SJCRH30 (cell line): ENCODE measurements at regions not wholly inside any gene's neighbourhood (a gene's known extent, or its start where the extent isn't known, plus 50 kb on each side); places are given as distances from the start of the nearest gene placed in this dataset.

ENCODE experiments used
- DNase-seq, 2 experiments: peaks; one replicate each; pipeline ENCODE4 v3.0.0-alpha.2; 2015 to 2020
- H3K27ac ChIP-seq: fragments of 250-450 bp; sonication (Bioruptor Pico); 2 replicates; pipeline ENCODE4 v1.5.1; 2020; ENCODE audit warnings: mild to moderate bottlenecking, moderate library complexity
- H3K27me3 ChIP-seq: fragments of 250-450 bp; sonication (Bioruptor Pico); 2 replicates; pipeline ENCODE4 v1.5.1; 2020; ENCODE audit warnings: mild to moderate bottlenecking, moderate library complexity
- H3K36me3 ChIP-seq: fragments of 250-450 bp; sonication (Bioruptor Pico); 2 replicates; pipeline ENCODE4 v1.5.1; 2020; ENCODE audit warnings: mild to moderate bottlenecking, moderate library complexity
- H3K4me1 ChIP-seq: fragments of 250-450 bp; sonication (Bioruptor Pico); 2 replicates; pipeline ENCODE4 v1.5.1; 2020; ENCODE audit warnings: mild to moderate bottlenecking, moderate library complexity
- H3K4me3 ChIP-seq: fragments of 250-450 bp; sonication (Bioruptor Pico); 2 replicates; pipeline ENCODE4 v1.5.1; 2020; ENCODE audit warnings: mild to moderate bottlenecking, moderate library complexity
- H3K9me3 ChIP-seq: fragments of 250-450 bp; sonication (Bioruptor Pico); replicated peaks from 2 replicates; pipeline ENCODE4 v1.5.1; 2020; ENCODE audit warnings: mild to moderate bottlenecking, moderate library complexity

- no peaks in the 10 kb centered on the region for H3K9me3 ChIP-seq
- peaks cover 11% of the 10 kb centered on the region for H3K27me3 ChIP-seq
- H3K4me3 ChIP-seq: no peak overlapping the region
- H3K36me3 ChIP-seq: no peaks in the 10 kb centered on the region
- no peaks in the 10 kb centered on the region for H3K4me1 ChIP-seq
- H3K27ac ChIP-seq: no peak overlapping the region
- no peak for DNase-seq
Measured at GRCh38 chr4:24321131-24321530, 263.2 kb downstream of the DHX15 start.

DNA sequence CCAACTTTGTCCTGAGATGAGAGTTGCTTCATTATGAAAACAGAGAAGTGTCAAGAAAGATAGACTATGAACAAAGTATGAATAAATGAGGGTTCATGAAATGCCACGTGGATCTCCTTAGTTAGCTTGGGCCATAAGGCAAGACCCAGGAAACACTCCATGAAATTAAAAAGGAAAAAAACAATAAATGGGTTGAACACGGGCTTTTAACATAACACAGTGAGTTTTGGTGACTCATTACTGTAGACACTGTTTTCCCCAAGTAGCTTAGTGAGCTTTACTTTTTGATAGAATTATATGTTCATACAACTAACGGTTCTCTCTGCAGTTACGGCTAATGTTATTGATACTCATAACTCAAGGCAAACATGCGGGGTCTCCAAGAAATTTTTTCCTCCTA, 265.0 kb downstream of the DHX15 start:
- H3K4me3 ChIP-seq: no peak overlapping the region
- no peaks in the 10 kb centered on the region for H3K36me3 ChIP-seq
- peaks cover 11% of the 10 kb centered on the region for H3K27me3 ChIP-seq
- H3K4me1 ChIP-seq: no peaks in the 10 kb centered on the region
- no peak overlapping the region for H3K27ac ChIP-seq
- no peak for DNase-seq
- no peaks in the 10 kb centered on the region for H3K9me3 ChIP-seq

- DNase-seq: no peak
- Histone ChIP-seq H3K36me3 (no peaks in the 10 kb centered on the region), H3K27me3 (peaks cover 5% of the 10 kb centered on the region; the same call in 1 of the 2 replicates), H3K4me3 (no peak overlapping the region), H3K9me3 (no peaks in the 10 kb centered on the region), H3K4me1 (no peaks in the 10 kb centered on the region), H3K27ac (no peak overlapping the region)
Measured at GRCh38 chr4:24315056-24315455, 269.3 kb downstream of the DHX15 start.

DNA sequence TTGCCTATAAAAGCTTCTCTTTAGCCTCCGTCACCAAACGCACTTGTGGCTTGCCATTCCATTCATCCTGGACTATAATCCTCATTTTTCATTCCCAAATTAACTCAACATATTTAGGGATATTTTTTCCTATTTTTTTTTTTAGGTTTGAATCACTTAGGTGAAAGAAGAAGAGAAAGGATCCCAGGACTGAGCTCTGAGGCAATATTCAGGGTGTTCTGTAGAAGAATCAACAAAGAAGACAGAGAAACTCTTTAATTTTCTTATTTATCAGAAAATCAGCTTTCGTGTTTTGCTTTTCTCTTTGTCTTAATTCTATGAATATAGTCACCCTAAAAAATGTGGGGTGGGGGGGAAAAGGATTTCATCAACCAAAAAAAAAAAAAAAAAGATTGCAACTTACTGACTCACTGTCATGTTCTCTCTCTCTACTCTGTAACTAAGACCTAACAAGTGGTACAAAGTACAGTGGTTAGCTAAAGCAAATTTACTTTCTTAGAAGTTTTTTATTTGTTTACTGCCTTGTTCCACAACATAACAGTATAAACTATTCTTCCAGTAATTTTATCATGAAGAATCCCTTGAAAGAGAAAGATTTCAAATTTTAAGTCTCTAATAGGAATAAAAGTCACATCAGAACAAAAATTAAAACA, 272.0 kb downstream of the DHX15 start:
- no peaks in the 10 kb centered on the region for H3K9me3 ChIP-seq
- no peaks in the 10 kb centered on the region for H3K4me1 ChIP-seq
- H3K27ac ChIP-seq: no peak overlapping the region
- DNase-seq: no peak
- H3K36me3 ChIP-seq: no peaks in the 10 kb centered on the region
- no peak overlapping the region for H3K4me3 ChIP-seq
- H3K27me3 ChIP-seq: no peaks in the 10 kb centered on the region

GRCh38 chr4:24303926-24304325, 280.4 kb downstream of the DHX15 start:
- no peaks in the 10 kb centered on the region for H3K4me1 ChIP-seq
- no peaks in the 10 kb centered on the region for H3K36me3 ChIP-seq
- no peak overlapping the region for H3K4me3 ChIP-seq
- DNase-seq: no peak
- H3K9me3 ChIP-seq: no peaks in the 10 kb centered on the region
- H3K27ac ChIP-seq: no peak overlapping the region
- H3K27me3 ChIP-seq: no peaks in the 10 kb centered on the region

GRCh38 chr4:24298911-24299310, 285.4 kb downstream of the DHX15 start:
- DNase-seq: no peak
- Histone ChIP-seq H3K4me1 (no peaks in the 10 kb centered on the region), H3K27ac (no peak overlapping the region), H3K27me3 (no peaks in the 10 kb centered on the region), H3K4me3 (no peak overlapping the region), H3K9me3 (no peaks in the 10 kb centered on the region), H3K36me3 (no peaks in the 10 kb centered on the region)

GRCh38 chr4:24287096-24287495, 297.3 kb downstream of the DHX15 start:
- no peaks in the 10 kb centered on the region for H3K36me3 ChIP-seq
- no peak for DNase-seq
- no peaks in the 10 kb centered on the region for H3K4me1 ChIP-seq
- no peaks in the 10 kb centered on the region for H3K27me3 ChIP-seq
- H3K9me3 ChIP-seq: no peaks in the 10 kb centered on the region
- H3K4me3 ChIP-seq: no peak overlapping the region
- no peak overlapping the region for H3K27ac ChIP-seq

- no peak overlapping the region for H3K27ac ChIP-seq
- no peak overlapping the region for H3K4me3 ChIP-seq
- H3K4me1 ChIP-seq: no peaks in the 10 kb centered on the region
- no peaks in the 10 kb centered on the region for H3K27me3 ChIP-seq
- no peaks in the 10 kb centered on the region for H3K36me3 ChIP-seq
- no peaks in the 10 kb centered on the region for H3K9me3 ChIP-seq
- DNase-seq: no peak
Measured at GRCh38 chr4:24285759-24286158, 298.6 kb downstream of the DHX15 start.

DNA sequence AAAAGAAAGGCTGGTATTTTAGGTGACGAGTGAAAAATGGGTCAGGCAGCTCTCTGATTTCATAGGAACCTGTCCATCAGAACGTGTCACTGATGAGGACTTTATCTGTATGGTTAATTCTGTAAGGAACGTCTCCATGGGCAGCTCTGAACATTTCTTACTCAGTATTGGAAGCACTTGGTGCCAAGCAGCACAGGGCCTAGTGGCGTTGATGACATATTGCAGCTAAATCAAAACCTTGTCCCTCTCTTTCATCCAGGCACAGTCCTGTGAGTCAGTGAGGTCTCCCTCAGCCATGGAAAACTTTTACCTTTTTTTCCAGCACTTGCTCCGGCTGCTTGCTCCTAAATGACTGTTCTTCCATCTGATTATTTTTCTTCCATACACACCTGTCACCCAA, 301.9 kb downstream of the DHX15 start:
- DNase-seq: no peak
- Histone ChIP-seq H3K9me3 (no peaks in the 10 kb centered on the region), H3K36me3 (no peaks in the 10 kb centered on the region), H3K4me3 (no peak overlapping the region), H3K27ac (no peak overlapping the region), H3K27me3 (no peaks in the 10 kb centered on the region), H3K4me1 (no peaks in the 10 kb centered on the region)

DNA sequence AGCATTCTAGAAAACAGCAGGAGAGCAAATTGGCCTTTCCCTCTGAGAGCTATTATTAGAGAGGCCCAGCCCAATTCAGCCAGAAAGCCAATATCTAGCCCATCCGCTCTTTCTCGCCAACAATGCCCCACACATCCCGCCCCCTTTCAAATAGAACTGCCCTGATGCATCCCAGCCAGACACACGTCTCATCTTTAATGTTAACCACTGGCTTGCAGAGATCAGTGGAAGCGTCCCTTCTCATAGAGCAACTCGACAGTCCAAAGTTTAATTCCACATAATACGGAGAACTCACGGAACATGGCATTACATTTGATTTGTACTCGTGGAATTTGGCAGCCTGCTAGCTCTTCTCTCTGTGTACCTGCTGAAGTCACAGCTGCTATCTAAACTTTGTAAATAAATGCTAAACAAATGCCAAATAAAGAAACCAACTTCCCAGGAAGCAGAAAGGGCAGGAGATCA, 304.4 kb downstream of the DHX15 start:
- no peaks in the 10 kb centered on the region for H3K36me3 ChIP-seq
- no peak overlapping the region for H3K27ac ChIP-seq
- H3K9me3 ChIP-seq: no peaks in the 10 kb centered on the region
- H3K27me3 ChIP-seq: no peaks in the 10 kb centered on the region
- H3K4me3 ChIP-seq: no peak overlapping the region
- DNase-seq: no peak
- no peaks in the 10 kb centered on the region for H3K4me1 ChIP-seq

- Histone ChIP-seq H3K9me3 (no peaks in the 10 kb centered on the region), H3K27ac (no peak overlapping the region), H3K4me1 (no peaks in the 10 kb centered on the region), H3K4me3 (no peak overlapping the region), H3K36me3 (no peaks in the 10 kb centered on the region), H3K27me3 (no peaks in the 10 kb centered on the region)
- DNase-seq: no peak
Measured at GRCh38 chr4:24279469-24279868, 304.9 kb downstream of the DHX15 start.

GRCh38 chr4:24278693-24279092, 305.7 kb downstream of the DHX15 start:
- no peak for DNase-seq
- no peaks in the 10 kb centered on the region for H3K27me3 ChIP-seq
- no peaks in the 10 kb centered on the region for H3K36me3 ChIP-seq
- H3K4me3 ChIP-seq: no peak overlapping the region
- H3K27ac ChIP-seq: no peak overlapping the region
- no peaks in the 10 kb centered on the region for H3K9me3 ChIP-seq
- H3K4me1 ChIP-seq: no peaks in the 10 kb centered on the region

DNA sequence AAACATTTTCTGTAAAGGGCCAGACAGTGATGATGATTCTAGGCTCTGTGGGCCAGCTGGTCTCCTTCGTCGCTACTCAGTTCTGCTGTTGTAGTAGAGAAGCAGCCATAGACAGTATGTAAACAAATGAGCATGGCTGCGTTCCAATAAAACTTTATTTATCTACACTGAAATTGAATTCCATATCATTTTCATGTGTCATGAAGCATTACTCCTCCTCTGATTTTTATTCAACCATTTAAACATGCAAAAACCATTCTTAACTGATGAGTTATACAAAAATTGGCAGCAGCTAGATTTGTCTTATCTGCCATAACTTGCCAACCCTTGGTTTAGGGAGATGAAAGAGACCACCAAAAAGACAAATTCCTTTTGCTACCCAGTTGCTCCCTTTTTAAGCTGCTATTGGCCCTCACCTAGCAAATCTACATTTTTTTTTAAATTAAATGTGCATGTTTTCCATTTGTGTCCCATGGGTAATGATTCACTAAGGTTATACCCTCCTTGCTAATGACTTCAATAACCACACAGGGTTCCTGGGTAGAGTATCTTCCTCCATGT, 309.9 kb downstream of the DHX15 start:
- Histone ChIP-seq H3K4me3 (no peak overlapping the region), H3K36me3 (no peaks in the 10 kb centered on the region), H3K4me1 (no peaks in the 10 kb centered on the region), H3K9me3 (no peaks in the 10 kb centered on the region), H3K27me3 (no peaks in the 10 kb centered on the region), H3K27ac (no peak overlapping the region)
- no peak for DNase-seq

- H3K36me3 ChIP-seq: no peaks in the 10 kb centered on the region
- DNase-seq: no peak
- H3K4me3 ChIP-seq: no peak overlapping the region
- H3K27ac ChIP-seq: no peak overlapping the region
- no peaks in the 10 kb centered on the region for H3K9me3 ChIP-seq
- H3K4me1 ChIP-seq: no peaks in the 10 kb centered on the region
- H3K27me3 ChIP-seq: no peaks in the 10 kb centered on the region
Measured at GRCh38 chr4:24273136-24273535, 311.2 kb downstream of the DHX15 start.

GRCh38 chr4:24266951-24267722, 317.2 kb downstream of the DHX15 start:
- Histone ChIP-seq H3K4me3 (no peak overlapping the region), H3K4me1 (no peaks in the 10 kb centered on the region), H3K27me3 (0 out of 2 replicates have a peak, but pooled peaks cover 4% of the 10 kb centered on the region), H3K9me3 (no peaks in the 10 kb centered on the region), H3K27ac (no peak overlapping the region), H3K36me3 (no peaks in the 10 kb centered on the region)
- DNase-seq: no peak
